Stimulated activated CD4-positive, alpha-beta T cell treated with anti-CD3 and anti-CD28 coated beads, TNF-alpha, amount 100 ng/mL, for 4 hours (primary cell): ENCODE measurements at regions not wholly inside any gene's neighbourhood (a gene's known extent, or its start where the extent isn't known, plus 50 kb on each side); places are given as distances from the start of the nearest gene placed in this dataset.
"Not testable (repeated sequence)": the region's sequence is repeated elsewhere in the genome, so short reads cannot be mapped to it uniquely, and the experiment has no call there.

Source experiments
- DNase-seq, 3 experiments: peaks; one replicate each; pipeline ENCODE4 v3.0.0-alpha.2; 2020; ENCODE audit warnings: low read depth in 3 of 3

DNA sequence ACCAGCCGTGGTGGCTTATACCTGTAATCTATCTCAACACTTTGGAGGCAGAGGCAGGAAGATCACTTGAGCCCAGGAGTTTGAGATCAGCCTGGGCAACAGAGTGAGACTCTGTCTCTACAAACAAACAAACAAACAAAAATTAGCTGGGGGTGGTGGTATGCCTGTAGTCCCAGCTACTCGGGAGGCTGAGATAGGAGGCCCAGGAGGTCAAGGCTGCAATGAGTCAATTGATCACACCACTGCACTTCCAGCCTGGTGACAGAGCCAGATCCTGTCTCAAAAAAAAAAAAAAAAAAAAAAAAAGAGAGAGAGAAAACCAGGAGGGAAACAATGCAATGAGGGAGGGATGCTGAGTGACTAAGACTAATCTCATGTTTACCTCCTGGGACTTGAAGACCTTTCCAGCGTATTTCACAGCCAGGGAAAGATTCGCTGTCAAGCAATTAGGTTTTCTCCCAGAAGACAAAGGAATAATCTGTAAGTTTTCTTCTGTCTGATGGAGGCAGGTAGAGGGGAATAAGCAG, 51.1 kb upstream of the MIER3 start:
- no peak for DNase-seq

DNA sequence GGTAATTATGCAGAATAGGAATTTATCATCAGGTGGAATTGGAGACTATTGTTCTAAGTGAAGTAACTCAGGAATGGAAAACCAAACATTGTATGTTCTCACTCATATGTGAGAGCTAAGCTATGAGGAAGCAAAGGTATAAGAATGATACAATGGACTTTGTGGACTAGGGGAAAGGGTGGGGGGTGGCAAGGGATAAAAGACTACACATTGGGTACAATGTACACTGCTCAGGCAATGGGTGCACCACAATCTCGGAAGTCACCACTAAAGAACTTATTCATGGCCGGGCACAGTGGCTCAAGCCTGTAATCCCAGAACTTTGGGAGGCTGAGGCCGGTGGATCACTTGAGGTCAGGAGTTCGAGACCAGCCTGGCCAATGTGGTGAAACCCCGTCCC, 51.6 kb upstream of the MIER3 start:
- not testable (repeated sequence) for DNase-seq

DNA sequence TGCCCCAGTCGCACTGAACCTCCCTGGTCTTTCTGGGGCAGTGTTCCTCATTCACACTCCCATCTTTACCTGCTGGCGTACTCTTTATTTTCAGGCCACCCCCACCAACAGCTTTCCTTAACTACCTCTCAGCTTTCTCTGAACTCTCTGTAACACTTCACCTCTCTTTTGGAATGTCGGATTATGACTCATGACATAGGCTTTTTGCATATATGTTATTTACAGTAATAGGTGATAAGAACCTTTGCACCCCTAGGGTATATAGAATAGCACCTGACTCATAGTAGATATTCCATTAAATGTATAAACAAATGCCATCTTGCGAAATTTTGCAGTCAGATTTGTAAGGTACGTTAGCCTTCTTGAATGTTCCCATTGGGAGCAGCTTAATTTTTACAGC, 52.9 kb upstream of the MIER3 start:
- no peak for DNase-seq

DNA sequence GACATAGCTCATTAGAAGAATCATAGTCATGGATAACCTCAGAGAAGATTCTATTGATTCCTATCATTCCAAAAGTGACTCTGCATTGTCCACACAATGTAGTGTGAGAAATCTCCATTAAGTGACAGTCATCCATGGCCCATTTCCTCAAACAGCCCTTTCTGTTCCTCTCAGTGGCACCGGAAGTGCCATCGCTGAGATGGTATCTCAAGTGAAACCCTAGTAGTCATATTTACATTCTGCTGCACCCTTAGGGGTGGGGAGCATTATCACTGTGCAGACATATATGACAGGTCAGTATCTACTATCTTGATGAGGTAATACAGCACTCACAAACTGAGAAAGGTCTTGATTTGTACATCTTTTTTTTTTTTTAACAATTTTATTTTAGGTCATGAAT, 55.4 kb upstream of the MIER3 start:
- DNase-seq: no peak

DNA sequence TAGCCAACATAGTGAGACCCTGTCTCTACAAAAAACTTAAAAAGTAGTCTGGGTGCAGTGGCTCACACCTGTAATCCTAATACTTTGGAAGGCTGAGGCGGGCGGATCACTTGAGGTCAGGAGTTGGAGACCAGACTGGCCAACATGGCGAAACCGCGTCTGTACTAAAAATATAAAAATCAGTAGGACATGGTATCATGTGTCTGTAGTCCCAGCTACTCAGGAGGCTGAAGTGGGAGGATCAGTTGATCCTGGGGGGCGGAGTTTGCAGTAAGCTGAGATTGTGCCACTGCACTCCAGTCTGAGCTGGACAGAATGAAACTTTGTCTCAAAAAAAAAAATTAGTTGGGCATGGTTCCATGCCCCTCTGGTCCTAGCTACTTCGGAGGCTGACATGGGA, 57.9 kb upstream of the MIER3 start:
- DNase-seq: no peak

DNA sequence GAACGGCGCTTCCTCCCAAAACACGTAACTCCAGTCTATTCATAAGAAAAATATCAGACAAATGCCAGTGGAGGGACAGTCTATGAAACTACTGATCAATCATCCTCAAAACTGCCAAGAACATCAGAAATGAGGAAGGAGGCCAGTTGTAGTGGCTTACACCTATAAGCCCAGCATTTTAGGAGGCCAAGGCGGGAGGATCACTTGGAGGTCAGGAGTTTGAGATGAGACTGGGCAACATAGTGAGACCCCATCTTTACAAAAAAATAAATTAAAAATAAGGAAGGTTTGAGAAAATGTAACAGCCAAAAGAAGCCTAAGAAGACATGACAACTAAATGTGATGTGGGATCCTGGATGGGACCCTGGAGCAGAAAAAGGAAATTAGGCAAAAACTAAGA, 58.9 kb upstream of the MIER3 start:
- no peak for DNase-seq

DNA sequence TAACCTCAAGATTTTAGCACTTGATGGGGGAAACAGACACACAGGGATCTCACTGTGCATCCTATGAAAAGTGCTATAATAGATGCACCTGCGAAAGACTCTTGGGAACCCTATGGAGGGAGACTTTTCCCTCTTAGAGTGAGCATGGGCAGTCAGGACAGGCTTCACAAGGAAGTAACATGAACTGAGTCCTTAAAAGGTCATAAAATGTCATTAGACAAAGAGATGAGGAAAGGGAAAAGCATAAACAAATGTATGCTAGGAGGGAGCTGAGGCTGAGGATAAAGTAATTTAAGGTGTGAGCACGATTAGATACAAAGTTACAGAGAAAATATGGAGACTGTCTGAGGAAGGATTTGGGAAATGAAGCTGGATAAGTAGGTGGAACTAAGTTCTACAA, 60.6 kb upstream of the MIER3 start:
- DNase-seq: no peak

DNA sequence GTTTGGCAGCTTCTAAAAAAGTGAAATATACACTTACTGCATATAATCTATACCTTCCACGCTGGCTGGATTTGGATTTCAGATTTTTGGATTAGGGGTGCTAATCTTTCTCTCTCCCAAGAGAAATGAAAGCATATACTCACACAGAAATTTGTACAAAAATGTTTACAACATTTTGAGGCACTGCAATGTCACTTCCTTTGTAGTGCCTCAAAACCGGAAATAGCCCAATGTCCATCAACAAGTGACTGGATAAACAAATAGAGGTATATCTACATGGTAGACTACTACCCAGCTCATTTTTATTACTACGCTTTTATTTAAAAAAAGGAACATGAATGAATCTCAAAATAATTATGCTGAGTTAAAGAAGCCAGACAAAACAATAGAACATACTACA, 74.0 kb upstream of the MIER3 start:
- DNase-seq: no peak

DNA sequence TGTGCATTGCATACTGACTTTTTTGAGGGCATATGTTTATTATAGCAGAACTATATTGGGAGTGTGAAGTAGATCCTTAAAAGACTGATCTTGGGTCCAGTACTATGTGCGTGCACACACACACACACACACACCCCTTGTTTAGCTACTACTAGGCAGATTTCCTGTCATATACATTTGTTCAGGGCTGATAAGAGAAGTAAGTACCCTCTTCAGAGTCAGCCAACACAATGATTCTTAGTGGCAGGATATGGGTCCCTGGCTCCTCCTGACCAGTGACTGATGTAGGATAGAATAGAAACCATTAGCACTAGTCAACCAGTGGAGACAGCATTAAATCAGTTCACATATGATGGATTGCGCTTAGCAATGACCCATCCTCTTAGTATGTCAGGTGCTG, 76.2 kb upstream of the MIER3 start:
- no peak for DNase-seq

DNA sequence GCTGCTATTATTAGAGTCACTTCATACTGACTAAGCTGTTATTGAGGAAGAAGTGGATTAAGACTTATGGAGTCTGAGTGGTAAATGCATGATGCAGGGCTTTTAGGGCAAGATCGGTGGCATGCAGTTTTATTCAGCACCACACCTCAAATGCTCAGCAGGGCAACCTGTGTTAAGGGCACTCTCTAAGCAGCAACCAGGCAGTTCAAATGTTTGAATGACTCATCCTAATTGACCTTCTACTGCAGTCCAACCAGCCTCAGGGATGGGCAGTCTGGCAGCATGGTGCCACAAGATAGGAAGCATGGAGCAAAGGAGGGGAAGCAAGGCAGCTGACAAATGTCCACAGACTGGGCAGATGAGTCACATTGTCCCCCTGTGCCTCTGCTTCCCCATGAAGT, 80.2 kb upstream of the MIER3 start:
- DNase-seq: no peak

DNA sequence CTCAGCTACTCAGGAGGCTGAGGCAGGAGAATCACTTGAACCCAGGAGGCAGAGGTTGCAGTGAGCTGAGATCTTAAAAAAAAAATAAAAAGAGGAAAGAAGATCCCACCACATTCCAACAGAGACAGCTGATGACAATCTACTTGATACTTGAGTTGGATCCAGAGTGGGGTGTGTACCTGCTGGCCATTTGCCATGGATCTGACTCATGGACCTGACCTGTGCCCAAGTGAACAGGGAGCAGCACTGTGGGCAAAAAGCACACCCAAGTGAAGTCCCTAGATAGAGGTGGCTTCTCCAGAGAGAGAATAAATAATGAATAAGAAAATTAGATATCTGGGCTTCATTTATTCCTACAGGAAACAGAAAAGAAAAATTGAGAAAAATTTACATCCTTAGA, 81.2 kb upstream of the MIER3 start:
- no peak for DNase-seq

DNA sequence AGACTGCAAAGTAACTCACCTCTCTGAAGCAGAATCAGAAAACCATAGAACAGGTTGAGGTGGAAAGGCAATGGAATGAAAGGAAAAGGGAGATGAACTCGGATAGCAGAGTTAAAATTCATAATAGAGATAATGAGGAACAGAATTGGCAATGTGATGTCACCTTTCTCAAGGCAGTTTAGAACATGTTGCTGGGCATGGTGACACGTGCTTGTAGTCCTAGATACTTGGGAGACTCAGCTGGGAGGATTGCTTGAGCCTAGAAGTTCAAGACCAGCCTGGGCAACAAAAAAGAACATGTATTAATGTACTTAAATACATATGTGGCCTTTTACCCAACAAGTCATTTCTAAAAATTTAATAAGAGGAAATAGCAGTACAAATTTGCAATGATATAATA, 81.6 kb upstream of the MIER3 start:
- DNase-seq: no peak

DNA sequence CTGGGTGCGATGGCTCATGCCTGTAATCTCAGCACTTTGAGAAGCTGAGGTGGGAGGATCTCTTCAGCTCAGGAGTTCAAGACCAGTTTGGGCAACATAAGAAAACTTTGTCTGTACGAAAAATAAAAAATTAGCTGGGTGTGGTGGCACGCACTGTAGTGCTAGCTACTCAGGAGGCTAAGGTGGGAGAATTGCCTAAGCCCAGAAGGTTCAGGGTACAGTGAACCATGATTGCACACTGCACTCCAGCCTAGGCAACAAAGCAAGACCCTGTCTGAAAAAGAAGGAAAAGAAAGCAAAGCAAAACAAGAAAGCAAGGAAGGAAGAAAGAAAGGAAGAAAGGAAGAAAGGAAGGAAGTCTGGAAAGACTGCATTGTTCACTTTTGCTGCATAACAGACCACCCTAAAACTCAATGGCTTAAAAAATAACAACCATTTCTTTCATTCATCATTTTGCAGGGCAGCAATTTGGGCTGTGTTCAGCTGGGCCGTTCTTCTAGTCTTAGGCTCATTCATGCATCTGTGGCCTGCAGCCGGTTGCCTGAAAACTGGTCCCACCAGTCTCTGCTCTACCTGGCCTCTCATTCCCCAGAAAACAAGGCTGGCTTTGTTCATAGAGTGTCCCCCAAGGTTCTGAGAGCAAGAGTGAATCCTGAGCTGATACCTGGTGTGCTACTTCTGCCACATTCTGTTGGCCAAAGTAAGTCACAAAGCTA, 82.4 kb upstream of the MIER3 start:
- no peak for DNase-seq

DNA sequence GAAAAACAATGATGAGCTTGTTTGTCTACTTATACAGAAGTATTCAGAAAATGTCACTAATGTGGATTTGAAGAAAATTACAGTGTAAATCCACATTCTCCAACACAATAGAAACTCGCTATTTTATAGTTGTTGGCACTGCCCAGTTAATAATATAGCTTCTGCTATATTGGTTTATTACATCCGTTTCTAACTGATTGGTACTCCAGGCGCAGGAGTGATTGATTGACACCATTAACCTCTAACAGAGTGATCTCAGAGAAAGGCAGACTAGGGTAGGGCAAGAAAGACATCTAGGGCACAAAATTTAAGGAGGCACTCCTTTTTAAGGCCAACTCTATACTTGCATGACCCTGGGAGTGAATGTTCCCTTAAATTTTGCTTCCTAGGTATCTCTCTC, 84.0 kb upstream of the MIER3 start:
- DNase-seq: no peak

DNA sequence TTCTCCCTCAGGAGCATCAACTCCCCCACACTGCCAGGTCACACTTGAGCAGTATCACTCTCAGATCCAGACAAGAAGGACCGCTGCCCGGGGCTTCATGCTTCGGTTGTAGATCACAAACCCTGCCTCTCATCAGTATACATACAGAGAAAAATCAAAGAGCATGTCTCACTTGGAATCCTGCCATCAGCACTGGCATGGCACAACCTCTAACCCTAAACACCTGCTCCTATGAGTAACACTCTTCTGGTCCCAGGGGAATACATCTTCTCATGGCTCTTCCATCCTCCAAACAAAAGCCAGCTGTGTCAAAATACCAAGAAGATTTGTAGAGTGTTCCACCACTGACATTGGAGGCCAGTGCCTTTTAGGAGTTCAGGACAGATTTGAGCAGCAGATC, 84.8 kb upstream of the MIER3 start:
- DNase-seq: no peak

DNA sequence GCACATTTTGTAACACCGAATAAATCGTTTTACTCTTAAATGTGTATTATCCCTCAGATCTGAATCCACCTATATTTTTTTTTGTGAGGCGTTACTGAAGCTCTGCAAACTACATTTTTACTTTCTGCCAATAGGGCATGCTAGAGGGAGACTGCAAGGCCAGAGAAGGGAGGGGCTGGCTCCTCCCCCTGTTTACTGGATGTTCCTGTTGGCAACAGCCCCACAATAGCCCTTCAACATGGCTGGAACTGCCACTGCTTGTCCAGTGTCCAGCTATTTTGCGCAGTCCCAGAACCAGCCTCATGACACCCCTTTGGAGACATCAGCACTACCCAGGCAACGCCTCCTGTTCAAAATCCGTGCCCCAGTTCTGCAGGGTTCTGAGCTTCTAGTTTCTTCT, 85.4 kb upstream of the MIER3 start:
- DNase-seq: no peak

DNA sequence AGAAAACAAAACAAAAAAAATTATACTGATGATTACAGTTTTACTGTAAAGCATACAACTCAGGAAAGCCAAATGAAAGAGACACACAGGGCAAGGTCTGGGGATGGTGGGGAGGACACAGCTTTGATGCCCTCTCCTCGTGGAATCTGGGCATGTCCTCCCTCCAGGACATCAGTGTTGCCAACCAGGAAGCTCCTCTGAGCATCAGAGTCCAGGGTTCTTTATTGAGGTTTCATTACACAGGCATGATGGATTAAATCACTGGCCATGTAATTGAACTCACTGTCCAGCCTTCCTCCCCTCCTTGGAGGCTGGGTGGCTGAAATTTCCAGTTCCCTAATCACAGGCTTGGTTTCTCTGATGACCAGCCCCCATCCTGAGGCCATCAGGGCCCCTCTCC, 89.6 kb upstream of the MIER3 start:
- no peak for DNase-seq

DNA sequence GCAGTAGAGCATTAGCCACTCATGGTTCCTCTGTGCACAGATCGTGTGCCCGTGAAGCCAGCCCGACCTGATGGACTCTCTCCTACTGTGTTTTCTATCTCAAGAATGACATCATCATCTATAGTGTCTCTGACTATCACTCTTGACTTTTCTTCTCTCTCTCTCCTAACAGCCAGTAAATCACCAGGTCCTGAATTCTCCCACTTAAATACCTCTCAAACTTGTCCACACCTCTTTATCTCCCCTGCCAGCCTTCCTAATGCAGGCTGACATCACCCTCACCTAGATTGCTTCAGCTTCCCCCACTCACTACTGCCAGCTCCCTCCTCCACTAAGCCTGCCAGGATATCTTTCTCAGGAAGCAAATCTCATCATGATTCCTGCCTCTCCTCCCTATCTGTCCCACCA, 90.6 kb upstream of the MIER3 start:
- DNase-seq: no peak

DNA sequence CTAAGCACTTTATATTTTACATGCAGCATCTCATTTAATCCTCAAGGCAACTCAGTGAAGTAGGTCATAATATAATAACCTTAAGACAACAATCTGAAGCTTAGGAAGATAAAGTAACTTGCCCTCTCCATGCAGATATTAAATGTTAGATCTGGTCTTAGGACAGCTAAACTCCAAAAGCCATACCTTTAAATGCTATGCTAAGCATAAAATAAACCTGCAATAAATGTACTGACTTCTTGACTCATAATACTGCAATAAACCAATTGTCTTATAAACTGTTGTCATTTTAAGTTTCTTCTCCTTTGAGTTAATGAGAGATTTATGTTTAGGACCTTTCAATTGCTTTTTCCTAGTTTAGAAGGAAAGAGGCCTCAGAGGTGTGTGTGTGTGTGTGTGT, 102.2 kb upstream of the MIER3 start:
- DNase-seq: no peak

DNA sequence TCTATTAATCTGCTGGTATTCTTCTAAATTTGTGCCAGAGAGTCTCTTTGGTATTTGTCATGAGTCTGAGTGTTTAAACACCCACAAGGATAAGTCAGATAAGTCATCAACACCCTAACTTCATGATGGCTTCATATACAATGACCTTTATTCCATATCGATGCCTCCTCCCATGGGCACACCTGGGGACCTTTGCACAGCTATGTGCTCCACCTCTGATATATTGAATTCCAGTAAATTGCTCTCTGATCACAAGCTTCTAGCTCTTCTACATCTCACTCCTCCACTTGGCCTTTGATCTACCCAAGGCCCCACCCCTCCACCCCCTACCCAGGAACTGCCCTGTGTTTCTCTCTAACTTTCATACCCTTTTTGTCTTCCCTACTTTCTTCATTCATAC, 102.7 kb upstream of the MIER3 start:
- DNase-seq: no peak

DNA sequence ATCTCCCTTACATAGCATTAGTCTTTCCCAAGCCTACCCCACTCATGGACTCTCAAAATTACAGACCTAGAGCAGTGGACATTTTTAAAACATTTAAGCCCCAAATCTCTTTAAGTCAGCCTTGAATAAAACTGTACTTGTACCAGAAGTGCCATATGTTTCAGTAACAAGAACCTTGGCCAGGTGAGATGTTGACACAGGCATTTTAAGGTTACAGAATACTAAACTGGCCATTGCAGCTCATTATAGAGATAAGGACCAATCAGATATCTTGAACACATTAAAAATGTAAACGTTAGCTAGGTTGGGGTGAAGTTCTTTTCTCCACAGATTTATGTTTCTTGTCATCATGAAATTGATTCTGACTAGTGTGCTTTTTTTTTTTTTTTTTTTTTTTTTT, 103.8 kb upstream of the MIER3 start:
- DNase-seq: no peak

DNA sequence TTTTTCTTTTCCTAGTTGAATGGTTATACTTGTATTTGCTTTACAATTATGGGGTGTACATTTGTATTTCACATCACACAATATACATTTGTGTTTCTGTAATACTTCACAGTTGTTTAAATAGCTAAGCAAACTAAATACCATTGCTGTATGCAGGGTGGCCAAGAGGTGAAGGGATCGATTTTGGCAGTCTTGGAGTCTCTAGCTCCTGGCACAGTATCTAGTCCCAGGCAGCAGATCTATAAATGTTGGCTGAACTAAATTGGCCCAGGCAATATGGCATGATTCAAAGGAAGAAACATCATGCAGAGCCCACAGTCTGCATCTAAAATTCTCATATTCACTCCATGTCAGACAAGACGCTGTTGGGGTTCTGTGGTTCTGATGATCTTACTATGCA, 110.1 kb upstream of the GPBP1 start:
- DNase-seq: no peak

DNA sequence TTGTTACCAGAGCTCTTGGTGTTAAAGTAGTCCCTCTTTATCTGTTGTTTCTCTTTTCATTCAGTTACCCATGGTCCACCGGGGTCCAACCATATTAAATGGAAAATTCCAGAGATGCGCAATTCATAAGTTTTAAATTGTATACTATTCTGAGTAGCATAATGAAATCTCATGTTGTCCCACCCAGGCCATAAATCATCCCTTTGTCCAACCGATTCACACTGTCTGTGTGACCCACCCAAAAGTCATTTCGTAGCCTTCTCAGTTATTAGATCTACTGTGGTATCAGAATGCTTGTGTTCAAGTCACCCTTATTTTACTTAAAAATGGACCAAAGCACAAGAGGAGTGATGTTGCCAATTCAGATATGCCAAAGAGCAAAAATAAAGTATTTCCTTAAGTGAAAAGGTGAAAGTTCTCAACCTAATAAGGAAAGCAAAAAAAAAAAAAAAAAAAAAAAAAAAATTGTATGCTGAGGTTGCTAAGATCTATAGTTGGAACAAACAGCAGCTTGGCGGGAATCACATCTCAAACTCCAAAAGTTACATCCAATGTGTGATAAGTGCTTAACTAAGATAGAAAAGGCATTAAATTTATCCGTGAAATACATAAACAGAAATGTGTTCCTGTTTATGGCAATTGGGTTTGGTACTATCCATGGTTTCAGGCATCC, 106.8 kb upstream of the GPBP1 start:
- no peak for DNase-seq

DNA sequence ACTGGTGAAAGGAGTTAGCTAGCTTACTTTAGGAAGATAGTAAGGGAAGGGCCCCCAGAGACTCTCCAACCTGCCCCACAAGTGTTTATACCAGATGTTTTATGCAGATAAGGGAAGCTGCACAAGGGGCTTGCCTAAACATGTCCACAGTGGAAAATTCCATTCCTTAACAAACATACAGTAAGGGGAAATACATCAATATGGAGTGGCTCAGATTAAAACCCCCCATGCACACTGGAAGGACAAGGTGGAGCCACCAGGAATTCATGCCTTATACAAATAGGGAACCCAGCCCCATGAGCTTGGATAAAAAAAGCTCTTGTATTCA, 106.3 kb upstream of the GPBP1 start:
- DNase-seq: no peak
